DMS 273 treated with DMSO at 0.1 percent for 48 hours (cell line): ENCODE measurements at regions not wholly inside any gene's neighbourhood (a gene's known extent, or its start where the extent isn't known, plus 50 kb on each side); places are given as distances from the start of the nearest gene placed in this dataset.
"Not testable (repeated sequence)": the region's sequence is repeated elsewhere in the genome, so short reads cannot be mapped to it uniquely, and the experiment has no call there.

Source experiments
- DNase-seq: peaks from one replicate; lab custom pipeline; 2025; lab: John Stamatoyannopoulos, UW

- no peak for DNase-seq
Measured at GRCh38 chr9:109976303-109976702, 196.3 kb downstream of the PALM2AKAP2 start.

- no peak for DNase-seq
Measured at GRCh38 chr9:109977521-109977920, 197.5 kb downstream of the PALM2AKAP2 start.

- no peak for DNase-seq
Measured at GRCh38 chr9:109981091-109981490, 201.1 kb downstream of the PALM2AKAP2 start.

GRCh38 chr9:109986521-109986991, 206.6 kb downstream of the PALM2AKAP2 start:
- DNase-seq, result no peak

GRCh38 chr9:109989296-109989695, 209.3 kb downstream of the PALM2AKAP2 start:
- DNase-seq, result no peak

- DNase-seq, result no peak
Measured at GRCh38 chr9:109990541-109990940, 210.5 kb downstream of the PALM2AKAP2 start.

GRCh38 chr9:109992293-109992692, 212.3 kb downstream of the PALM2AKAP2 start:
- no peak for DNase-seq

GRCh38 chr9:109993250-109993978, 213.4 kb downstream of the PALM2AKAP2 start:
- no peak for DNase-seq

GRCh38 chr9:109994141-109994540, 213.8 kb downstream of the C9orf152 start:
- DNase-seq, result no peak

- no peak for DNase-seq
Measured at GRCh38 chr9:109996936-109997580, 210.9 kb downstream of the C9orf152 start.

GRCh38 chr9:109997682-109998081, 210.3 kb downstream of the C9orf152 start:
- DNase-seq, result no peak

- not testable (repeated sequence) for DNase-seq
Measured at GRCh38 chr9:110005521-110005920, 202.4 kb downstream of the C9orf152 start.

GRCh38 chr9:110006657-110007056, 201.3 kb downstream of the C9orf152 start:
- no peak for DNase-seq

- no peak for DNase-seq
Measured at GRCh38 chr9:110007477-110008270, 200.3 kb downstream of the C9orf152 start.

GRCh38 chr9:110008663-110009062, 199.3 kb downstream of the C9orf152 start:
- DNase-seq, result no peak

- DNase-seq, result no peak
Measured at GRCh38 chr9:110011628-110012320, 196.2 kb downstream of the C9orf152 start.

GRCh38 chr9:110013064-110013463, 194.9 kb downstream of the C9orf152 start:
- no peak for DNase-seq

- no peak for DNase-seq
Measured at GRCh38 chr9:110015759-110016158, 192.2 kb downstream of the C9orf152 start.

GRCh38 chr9:110016340-110016739, 191.6 kb downstream of the C9orf152 start:
- no peak for DNase-seq

- DNase-seq, result not testable (repeated sequence)
Measured at GRCh38 chr9:110020216-110020615, 187.7 kb downstream of the C9orf152 start.

- DNase-seq, result no peak
Measured at GRCh38 chr9:110021891-110022290, 186.1 kb downstream of the C9orf152 start.

GRCh38 chr9:110023221-110023620, 184.7 kb downstream of the C9orf152 start:
- not testable (repeated sequence) for DNase-seq
